Heart left ventricle (tissue), 16 donors: ENCODE measurements at regions not wholly inside any gene's neighbourhood (a gene's known extent, or its start where the extent isn't known, plus 50 kb on each side); places are given as distances from the start of the nearest gene placed in this dataset.

ENCODE experiments used
- ATAC-seq, 4 donors: fragments of 200-7000 bp; cut with Tn5 transposase; one replicate each; pipeline ENCODE4 v1.9.1; 2020 to 2022; ENCODE audit warnings: moderate library complexity in 4 of 4, mild to moderate bottlenecking in 3 of 4, moderate number of reproducible peaks in 1 of 4
- DNase-seq, 5 donors: peaks; one replicate each; pipeline ENCODE4 v3.0.0-alpha.2; 2020
- H3K27ac ChIP-seq, 12 donors: fragments of 200-600 bp; sonication (generic) in 4 of 12; one replicate each; pipeline versions ENCODE4 v1.5.0 to v1.8.0; 2016 to 2022; ENCODE audit warnings: mild to moderate bottlenecking in 2 of 12
- H3K27me3 ChIP-seq, 9 donors: fragments of 200-600 bp; sonication (generic) in 2 of 9; one replicate each; pipeline versions ENCODE4 v1.5.1 to v1.8.0; 2016 to 2022; ENCODE audit warnings: mild to moderate bottlenecking in 3 of 9
- H3K36me3 ChIP-seq, 9 donors: fragments of 200-600 bp; sonication (generic) in 2 of 9; one replicate each; pipeline versions ENCODE4 v1.5.0 to v1.8.0; 2018 to 2022; ENCODE audit warnings: mild to moderate bottlenecking in 2 of 9
- H3K4me1 ChIP-seq, 12 donors: fragments of 200-600 bp; sonication (generic) in 4 of 12; one replicate each; pipeline versions ENCODE4 v1.5.0 to v1.8.0; 2016 to 2022; ENCODE audit warnings: mild to moderate bottlenecking in 3 of 12
- H3K4me3 ChIP-seq, 12 donors: fragments of 200-600 bp; sonication (generic) in 4 of 12; one replicate each; pipeline versions ENCODE4 v1.5.0 to v1.8.0; 2017 to 2022; ENCODE audit warnings: mild to moderate bottlenecking in 9 of 12, moderate library complexity in 4 of 12
- H3K9me3 ChIP-seq, 12 donors: fragments of 200-600 bp; sonication (generic) in 4 of 12; one replicate each; pipeline versions ENCODE4 v1.5.0 to v1.8.0; 2016 to 2022; ENCODE audit warnings: mild to moderate bottlenecking in 1 of 12
- POLR2A ChIP-seq, 2 donors: fragments of 450-650 bp; IDR thresholded peaks; one replicate each; pipeline ENCODE4 v1.6.1; 2017; ENCODE audit warnings: antibody characterized with exemption in 2 of 2, mild to moderate bottlenecking in 2 of 2, moderate library complexity in 2 of 2
- WGBS, 4 donors: extraction: QIAGEN DNeasy Blood & Tissue Kit in 2 of 4; methylation state at CpG; one replicate each; pipeline versions ENCODE4 v1.1.5 to v1.1.7; 2013 to 2018; 5-methylcytosine and 5-hydroxymethylcytosine counted together
- intact Hi-C, 10 donors: fragments of 100-400 bp; cut with DNase I; formaldehyde crosslinking; loops; one replicate each; pipeline versions ENCODE4 v1.11.1 to v1.14.2; 2022
- TF ChIP-seq, protein P1 (sequence below), 12 donors: fragments of 200-600 bp; sonication (generic) in 4 of 12; IDR thresholded peaks; one replicate each; pipeline versions ENCODE4 v1.5.0 to v1.8.0; 2018 to 2022; ENCODE audit warnings: antibody characterized with exemption in 12 of 12, mild to moderate bottlenecking in 5 of 12
- donor health status: ischemic (EF 13 %, LVEDD 7.1; RV severe dilation, severe dysfunction).
- donor health status: healthy with polysubstance abuse.
- donor health status: DM: no; HTN: yes; CAD: no.
- donor health status: DM: no; HTN: no; CAD: no.
- donor health status: ischemic (EF 25% LVEDD 6.9; RV normal size, moderate dysfunction).
- donor health status: ischemic (EF 25% LVEDD 5.7; RV mildly dilated, moderate dysfunction).
- donor health status: healthy.
- donor health status: DM: yes; HTN: yes; CAD: no.
- donor health status: ischemic (EF 35%, LVEDD 5.7; RV mildly dilated, moderate dysfunction).
- donor health status: nonischemic (EF 11% LVEDD 7.7; RV severe dilation, severe dysfunction).
- donor health status: DM: yes; HTN: yes; CAD: no.
- donor health status: PGD.
- donor health status: ischemic (EF 29% LVEDD 5.4; RV normal size, mild dysfunction).
- donor health status: nonischemic (EF 23%, LVEDD 6.1; RV moderate dilation, normal function).

GRCh38 chr13:63625869-63626268 is 2210.2 kb upstream of the PCDH20 start:
- H3K27ac ChIP-seq = no peak overlapping the region
- H3K4me3 ChIP-seq = no peak overlapping the region
- no peaks in the 10 kb centered on the region for H3K4me1 ChIP-seq
- no peaks in the 10 kb centered on the region for H3K36me3 ChIP-seq
- peaks cover 0 to 6% (median 0%) of the 10 kb centered on the region in 12 donors for H3K9me3 ChIP-seq
- intact Hi-C loops = no loop called here
- no peaks in the 10 kb centered on the region for H3K27me3 ChIP-seq
- whole genome bisulfite sequencing, 4 donors = 58 to 70% (median 64%) methylated on average over 1 of the region's 1 CpG
- ATAC-seq (no peak), DNase-seq (no peak)
- TF ChIP-seq, protein P1, sequence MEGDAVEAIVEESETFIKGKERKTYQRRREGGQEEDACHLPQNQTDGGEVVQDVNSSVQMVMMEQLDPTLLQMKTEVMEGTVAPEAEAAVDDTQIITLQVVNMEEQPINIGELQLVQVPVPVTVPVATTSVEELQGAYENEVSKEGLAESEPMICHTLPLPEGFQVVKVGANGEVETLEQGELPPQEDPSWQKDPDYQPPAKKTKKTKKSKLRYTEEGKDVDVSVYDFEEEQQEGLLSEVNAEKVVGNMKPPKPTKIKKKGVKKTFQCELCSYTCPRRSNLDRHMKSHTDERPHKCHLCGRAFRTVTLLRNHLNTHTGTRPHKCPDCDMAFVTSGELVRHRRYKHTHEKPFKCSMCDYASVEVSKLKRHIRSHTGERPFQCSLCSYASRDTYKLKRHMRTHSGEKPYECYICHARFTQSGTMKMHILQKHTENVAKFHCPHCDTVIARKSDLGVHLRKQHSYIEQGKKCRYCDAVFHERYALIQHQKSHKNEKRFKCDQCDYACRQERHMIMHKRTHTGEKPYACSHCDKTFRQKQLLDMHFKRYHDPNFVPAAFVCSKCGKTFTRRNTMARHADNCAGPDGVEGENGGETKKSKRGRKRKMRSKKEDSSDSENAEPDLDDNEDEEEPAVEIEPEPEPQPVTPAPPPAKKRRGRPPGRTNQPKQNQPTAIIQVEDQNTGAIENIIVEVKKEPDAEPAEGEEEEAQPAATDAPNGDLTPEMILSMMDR (IDR thresholded peaks at IDR 0.05) = no peak
- no peak for TF ChIP-seq POLR2A (IDR thresholded peaks at IDR 0.05)

DNA sequence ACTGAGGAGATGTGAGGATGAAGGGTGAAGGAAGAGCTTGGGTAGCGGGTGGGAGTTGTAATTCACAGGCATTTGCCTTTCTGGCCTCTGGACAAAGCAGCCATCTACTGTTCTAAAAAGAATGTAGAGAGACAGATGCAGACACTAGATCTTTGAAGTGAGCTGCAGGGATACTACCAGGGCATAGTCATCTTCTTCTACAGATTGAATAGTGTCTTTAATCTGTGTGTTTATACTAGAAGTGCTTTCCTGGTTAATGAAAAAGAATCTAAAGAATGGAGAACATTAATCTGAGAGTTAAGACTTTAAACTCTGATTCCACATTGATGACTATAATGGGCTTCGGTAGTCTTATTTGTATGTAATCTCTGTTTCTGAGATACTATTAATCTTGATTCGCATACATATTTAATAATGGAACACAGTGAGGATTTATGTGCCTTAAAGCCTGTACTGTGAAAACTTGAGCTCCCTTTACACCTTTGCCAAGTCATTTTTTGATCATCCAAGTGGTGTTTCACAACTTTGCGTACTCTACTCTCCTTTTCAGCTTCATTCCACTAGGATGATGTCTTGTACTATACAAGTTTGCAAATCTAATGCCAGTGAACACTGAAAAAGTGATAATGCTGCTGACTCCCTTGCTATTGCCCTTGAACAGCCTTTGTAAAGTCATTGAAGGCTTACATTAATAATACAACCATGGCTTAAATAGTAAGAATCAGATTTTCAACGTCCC is 2199.4 kb upstream of the PCDH20 start:
- TF ChIP-seq POLR2A (IDR thresholded peaks at IDR 0.05) = no peak
- TF ChIP-seq, protein P1 (IDR thresholded peaks at IDR 0.05) = no peak
- no peak for ATAC-seq
- intact Hi-C loops = no loop called here
- no peaks in the 10 kb centered on the region for H3K4me1 ChIP-seq
- 66 to 75% (median 70%) methylated on average over 5 of the region's 5 CpGs for WGBS, 4 donors
- H3K9me3 ChIP-seq = peaks cover 0 to 6% (median 0%) of the 10 kb centered on the region in 12 donors
- no peaks in the 10 kb centered on the region for H3K36me3 ChIP-seq
- no peak for DNase-seq
- H3K4me3 ChIP-seq = no peak overlapping the region
- no peaks in the 10 kb centered on the region for H3K27me3 ChIP-seq
- no peak overlapping the region for H3K27ac ChIP-seq

DNA sequence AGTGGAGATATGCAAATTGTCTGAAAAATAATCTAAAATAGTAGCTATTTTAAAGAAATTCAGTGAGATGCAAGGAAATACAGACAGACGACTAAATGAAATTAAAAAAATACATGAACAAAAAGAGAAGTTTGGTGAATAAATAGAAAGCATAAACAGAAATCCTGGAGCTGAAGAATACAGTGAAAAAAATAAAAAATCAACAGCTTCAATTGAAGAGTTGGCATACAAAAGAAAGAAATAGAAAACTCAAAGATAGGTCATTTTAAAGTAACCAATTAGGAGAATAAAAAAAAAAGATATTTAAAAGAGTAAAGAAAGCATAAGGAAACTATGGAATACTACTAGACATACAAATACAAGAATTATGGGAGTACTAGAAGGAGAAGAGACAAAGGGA is 2191.5 kb upstream of the PCDH20 start:
- WGBS, 4 donors = 79 to 91% (median 84%) methylated on average over 1 of the region's 1 CpG
- no peak overlapping the region for H3K27ac ChIP-seq
- H3K4me3 ChIP-seq = no peak overlapping the region
- no peaks in the 10 kb centered on the region for H3K27me3 ChIP-seq
- H3K4me1 ChIP-seq = no peaks in the 10 kb centered on the region
- H3K36me3 ChIP-seq = no peaks in the 10 kb centered on the region
- DNase-seq (no peak), ATAC-seq (no peak)
- peaks cover 0 to 35% (median 14%) of the 10 kb centered on the region in 12 donors for H3K9me3 ChIP-seq
- intact Hi-C loops = no loop called here
- TF ChIP-seq POLR2A (IDR thresholded peaks at IDR 0.05) = no peak
- TF ChIP-seq, protein P1 (IDR thresholded peaks at IDR 0.05) = no peak

DNA sequence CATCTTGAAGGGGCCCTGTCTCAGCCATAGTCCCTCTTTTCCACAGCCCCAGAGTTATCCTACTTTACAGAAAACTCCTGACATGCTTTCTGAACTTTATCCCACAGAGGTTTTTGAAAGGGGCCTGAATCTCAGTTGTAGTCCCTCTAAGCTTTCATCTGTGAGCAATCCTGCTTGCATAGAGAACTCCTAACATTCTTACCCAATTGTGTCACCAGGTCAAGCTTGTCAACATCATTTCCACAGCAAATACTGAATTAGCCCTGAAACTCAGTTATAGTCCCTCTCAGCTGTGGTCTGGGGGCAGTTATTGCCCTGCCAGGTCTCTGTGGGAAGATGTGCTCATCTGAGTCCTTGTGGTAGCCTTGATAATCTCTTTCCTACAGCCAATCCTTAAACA is 2190.3 kb upstream of the PCDH20 start:
- TF ChIP-seq, protein P1 (IDR thresholded peaks at IDR 0.05) = no peak
- TF ChIP-seq POLR2A (IDR thresholded peaks at IDR 0.05) = no peak
- no peaks in the 10 kb centered on the region for H3K27me3 ChIP-seq
- no peaks in the 10 kb centered on the region for H3K4me1 ChIP-seq
- H3K9me3 ChIP-seq = peaks cover 0 to 35% (median 14%) of the 10 kb centered on the region in 12 donors
- DNase-seq = no peak
- intact Hi-C loops = no loop called here
- no peaks in the 10 kb centered on the region for H3K36me3 ChIP-seq
- H3K4me3 ChIP-seq = no peak overlapping the region
- no peak for ATAC-seq
- no peak overlapping the region for H3K27ac ChIP-seq
